ENCODE measurements at regions not wholly inside any gene's neighbourhood (a gene's known extent, or its start where the extent isn't known, plus 50 kb on each side); places are given as distances from the start of the nearest gene placed in this dataset.
A peak's percentile ranks its signal among the peaks of the same experiment; 100 is the strongest.

GRCh38 chr16:64380751-64381150 is 741.1 kb downstream of the CDH11 start:
- Histone ChIP-seq H3K27me3 (ENCODE audit: insufficient read depth, low read length) (no peaks in the 10 kb centered on the region), H2BK12ac (ENCODE audit: insufficient read length, low read depth, low read length) (no peak overlapping the region), H4K5ac (ENCODE audit: insufficient read length, low read depth, low read length) (no peak overlapping the region), H3K4me1 (ENCODE audit: insufficient read depth, low read length) (no peaks in the 10 kb centered on the region), H3K79me1 (ENCODE audit: insufficient read depth, low read depth, low read length, poor library complexity, severe bottlenecking) (no peaks in the 10 kb centered on the region), H3K9ac (ENCODE audit: extremely low read depth, insufficient read length, low read length) (no peak overlapping the region), H4K20me1 (ENCODE audit: control insufficient read depth, insufficient read depth, insufficient read length) (no peaks in the 10 kb centered on the region), H3K23ac (ENCODE audit: insufficient read length, low read depth, low read length) (no peak overlapping the region), H3K18ac (ENCODE audit: insufficient read length, low read depth, low read length) (no peak overlapping the region), H3K23me2 (ENCODE audit: insufficient read length, low read depth, low read length, poor library complexity, severe bottlenecking) (no peaks in the 10 kb centered on the region), H2BK5ac (ENCODE audit: insufficient read length, low read length) (no peak overlapping the region), H2BK15ac (ENCODE audit: low read depth, low read length) (no peak overlapping the region), H3K4ac (ENCODE audit: low read depth, low read length) (no peak overlapping the region), H3K79me2 (ENCODE audit: insufficient read depth, low read length) (no peaks in the 10 kb centered on the region), H3K4me2 (ENCODE audit: insufficient read depth, insufficient read length, low read length) (no peak overlapping the region), H3K9me3 (ENCODE audit: control insufficient read depth, low read depth, low read length) (no peaks in the 10 kb centered on the region), H4K8ac (replicated peaks; ENCODE audit: insufficient read length, low read depth, low read length) (no peak overlapping the region), H2AFZ (ENCODE audit: low read length) (no peak overlapping the region), H3K56ac (ENCODE audit: insufficient read length, low read depth, low read length) (no peak overlapping the region), H2BK20ac (ENCODE audit: low read depth, low read length, poor library complexity, severe bottlenecking) (no peak overlapping the region), H3K14ac (ENCODE audit: insufficient read depth, low read length) (no peak overlapping the region; the same call in 1 of the 2 replicates), H2AK5ac (ENCODE audit: insufficient read length, low read length) (no peak overlapping the region), H3T11ph (ENCODE audit: low read length) (no peak overlapping the region), H3K27ac (ENCODE audit: insufficient read length, low read depth, low read length) (no peak overlapping the region), H4K91ac (ENCODE audit: insufficient read length, low read depth, low read length) (no peak overlapping the region), H2BK120ac (ENCODE audit: low read depth, low read length, poor library complexity, severe bottlenecking) (no peak overlapping the region)
- Mint-ChIP-seq H3K27me3 (ENCODE audit: low read depth) (no peaks in the 10 kb centered on the region), H3K27ac (no peak overlapping the region), H3K4me1 (no peaks in the 10 kb centered on the region), H3K36me3 (ENCODE audit: insufficient read depth in 1 of 3, low read depth in 3 of 3) (no peaks in the 10 kb centered on the region), H3K4me3 (no peak overlapping the region), H3K9me3 (no peaks in the 10 kb centered on the region)
- 0 out of 3 replicates have a peak, but pooled peaks have one; percentile 11 for TF ChIP-seq CTCF (conservative IDR thresholded peaks at IDR 0.05)
- DNase-seq: peak; percentile 61
- WGBS (ENCODE audit: extremely low coverage, insufficient read length, low lambda C conversion rate): no CpG with 5 or more reads among the region's 3 CpGs

Measured in H9 (cell line).